D721Med (cell line): ENCODE measurements at regions not wholly inside any gene's neighbourhood (a gene's known extent, or its start where the extent isn't known, plus 50 kb on each side); places are given as distances from the start of the nearest gene placed in this dataset.

Experiments
- DNase-seq: peaks from one replicate; pipeline ENCODE4 v3.0.0; 2011; ENCODE audit warnings: low spot score; ENCODE audit not compliant: insufficient read length
- FAIRE-seq: peaks from 2 replicates; lab custom pipeline; 2011; peaks lifted over from hg19 to GRCh38; lab: Jason Lieb, UNC
- CTCF ChIP-seq: IDR thresholded peaks from 2 replicates; pipeline ENCODE4 v1.5.1; 2012; ENCODE audit warnings: mild to moderate bottlenecking, control low read depth; ENCODE audit not compliant: insufficient read depth; ENCODE audit errors: missing control alignments

- no peak for FAIRE-seq
- TF ChIP-seq CTCF: no peak
These were observed 255.8 kb upstream of the SASH1 start for GRCh38 chr6:148086843-148087242.

GRCh38 chr6:148087659-148088058 is 255.0 kb upstream of the SASH1 start:
- FAIRE-seq (no peak), DNase-seq (no peak)
- no peak for TF ChIP-seq CTCF

More at GRCh38 chr6:148086843-148087242, 255.8 kb upstream of the SASH1 start:
- DNase-seq: no peak

DNA sequence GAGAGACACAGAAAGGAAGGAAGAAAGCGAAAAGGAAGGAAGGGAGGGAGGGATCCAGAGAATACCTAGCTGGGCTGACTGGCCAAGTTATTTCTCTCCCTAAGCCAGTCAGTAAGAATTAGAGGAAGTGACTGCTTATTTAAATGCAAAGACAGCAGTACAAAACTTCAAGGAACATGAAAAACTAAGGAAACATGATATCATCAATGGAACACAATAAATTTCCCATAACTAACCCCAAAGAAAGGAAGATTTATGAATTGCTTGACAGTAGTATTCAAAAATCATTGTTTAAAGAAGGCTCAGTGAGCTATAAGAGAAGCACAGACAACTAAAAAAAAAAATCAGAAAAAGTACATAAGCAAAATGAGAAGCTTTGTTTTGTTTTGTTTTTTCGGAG is 252.3 kb upstream of the SASH1 start:
- no peak for TF ChIP-seq CTCF
- FAIRE-seq: no peak

DNA sequence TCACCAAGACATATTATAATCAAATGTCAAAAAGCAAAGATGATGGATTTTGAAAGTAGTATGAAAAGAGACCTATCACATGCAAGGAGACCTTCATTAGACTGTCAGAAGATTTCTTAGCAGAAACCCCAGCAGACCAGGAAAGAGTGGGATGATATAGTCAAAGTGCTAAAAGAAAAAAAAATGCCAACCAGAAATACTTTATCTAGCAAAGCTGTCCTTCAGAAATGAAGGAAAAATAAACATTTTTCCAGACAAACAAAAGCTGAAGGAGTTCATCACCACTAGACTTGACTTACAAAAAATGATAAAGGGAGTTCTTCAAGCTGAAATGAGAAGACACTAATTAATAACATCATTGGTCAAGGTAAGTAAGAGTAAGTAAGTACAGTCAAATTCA is 251.2 kb upstream of the SASH1 start:
- no peak for TF ChIP-seq CTCF
- DNase-seq (no peak), FAIRE-seq (no peak)

More for the DNA sequence above, 252.3 kb upstream of the SASH1 start:
- no peak for DNase-seq

- DNase-seq (no peak), FAIRE-seq (no peak)
- no peak for TF ChIP-seq CTCF
These were observed 239.2 kb upstream of the SASH1 start for GRCh38 chr6:148103436-148103835.

DNA sequence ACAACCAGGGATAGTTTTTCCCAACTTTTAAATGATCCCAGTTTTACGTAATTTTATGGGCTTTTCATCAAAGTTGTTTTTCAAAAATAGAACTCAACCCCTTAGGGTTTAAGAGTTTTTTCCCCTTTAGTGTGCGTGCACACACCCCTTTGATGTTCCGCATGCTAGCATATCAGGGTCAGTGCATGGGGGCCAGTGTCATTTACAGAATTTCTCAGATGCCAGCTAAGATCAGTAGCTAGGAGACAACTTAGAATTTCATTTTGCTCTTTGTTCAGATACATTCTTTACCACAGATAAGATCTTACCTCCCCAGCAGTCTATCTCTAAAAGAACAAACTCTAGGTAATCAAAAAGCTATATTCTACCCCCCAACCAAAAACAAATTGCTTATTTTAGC is 238.5 kb upstream of the SASH1 start:
- FAIRE-seq: no peak
- no peak for DNase-seq
- TF ChIP-seq CTCF: no peak

DNA sequence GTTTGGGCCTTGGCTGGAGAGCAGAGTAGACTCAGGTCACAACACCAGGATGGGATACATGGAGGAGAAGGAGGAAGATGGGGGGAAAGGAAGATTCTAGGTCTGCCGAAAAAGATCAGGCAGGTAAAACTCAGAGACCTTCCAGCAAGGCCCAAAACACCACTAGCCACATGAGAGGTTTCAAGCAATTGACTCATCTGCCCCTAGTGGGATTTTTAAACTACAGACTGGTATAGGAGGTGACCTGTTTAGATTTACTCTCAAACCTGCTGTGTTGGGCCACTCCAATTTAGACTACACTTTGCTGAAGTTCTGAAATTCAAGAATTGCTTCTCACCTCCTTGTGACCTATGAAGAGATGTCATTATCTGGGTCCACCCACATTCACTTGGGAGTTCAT is 236.9 kb upstream of the SASH1 start:
- DNase-seq (no peak), FAIRE-seq (no peak)
- no peak for TF ChIP-seq CTCF
